ENCODE measurements at regions not wholly inside any gene's neighbourhood (a gene's known extent, or its start where the extent isn't known, plus 50 kb on each side); places are given as distances from the start of the nearest gene placed in this dataset.
"Not testable (repeated sequence)": the region's sequence is repeated elsewhere in the genome, so short reads cannot be mapped to it uniquely, and the experiment has no call there.

- FAIRE-seq = no peak
Observed at GRCh38 chr17:5978496-5978895, 91.7 kb upstream of the WSCD1 start.

DNA sequence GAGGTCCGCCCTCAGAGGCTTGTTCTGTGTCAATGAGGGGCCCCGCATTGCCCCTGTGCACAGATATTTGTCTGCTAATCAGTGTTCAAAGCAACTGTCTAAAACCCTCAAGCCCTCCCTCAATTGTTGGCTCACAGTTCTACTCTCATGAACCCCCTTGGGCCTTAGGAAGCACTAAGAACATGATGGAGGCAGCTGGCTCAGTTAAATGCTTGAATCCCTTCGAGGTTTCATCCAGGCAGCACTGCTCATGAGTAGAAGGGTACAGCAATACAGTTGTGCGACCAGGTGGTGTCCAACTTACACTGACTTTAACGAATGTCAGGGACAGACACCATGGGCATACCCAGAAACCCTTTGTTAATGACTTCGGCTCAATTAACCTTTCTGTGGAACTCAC lies 89.2 kb upstream of the WSCD1 start:
- FAIRE-seq = no peak

GRCh38 chr17:5986644-5987043 lies 83.5 kb upstream of the WSCD1 start:
- no peak for FAIRE-seq

- FAIRE-seq = no peak
Observed at GRCh38 chr17:6000426-6000825, 69.8 kb upstream of the WSCD1 start.

GRCh38 chr17:6003221-6003620 lies 67.0 kb upstream of the WSCD1 start:
- FAIRE-seq = not testable (repeated sequence)

- FAIRE-seq = no peak
Observed at GRCh38 chr17:6005939-6006338, 64.2 kb upstream of the WSCD1 start.

GRCh38 chr17:6011206-6011605 lies 59.0 kb upstream of the WSCD1 start:
- FAIRE-seq = no peak

GRCh38 chr17:6018788-6019187 lies 51.4 kb upstream of the WSCD1 start:
- FAIRE-seq = no peak

- FAIRE-seq = no peak
Observed at GRCh38 chr17:6019959-6020358, 50.2 kb upstream of the WSCD1 start.

- no peak for FAIRE-seq
Observed at GRCh38 chr17:6020376-6021010, 49.7 kb upstream of the WSCD1 start.

Measured in A204.1 (cell line).